ENCODE measurements at regions not wholly inside any gene's neighbourhood (a gene's known extent, or its start where the extent isn't known, plus 50 kb on each side); places are given as distances from the start of the nearest gene placed in this dataset.

DNA sequence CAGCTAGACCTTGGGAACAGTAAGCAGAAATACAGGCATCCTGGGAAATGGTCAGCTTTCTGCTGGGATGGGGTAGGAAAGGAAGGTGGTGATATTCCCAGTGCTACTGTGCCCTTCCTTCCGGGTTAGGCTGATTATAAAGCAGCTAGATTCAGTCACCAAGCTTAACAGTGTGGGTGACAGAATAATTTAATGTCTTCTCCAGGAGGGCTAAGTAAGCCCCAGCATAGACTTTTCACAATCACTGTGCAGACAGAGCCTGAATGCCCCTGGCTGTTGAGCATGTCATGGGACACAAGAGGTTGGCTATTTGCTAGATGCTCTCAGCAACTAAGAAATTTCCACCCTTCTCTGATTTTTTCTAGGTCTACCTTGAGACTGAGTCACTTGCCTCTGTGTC, 513.0 kb downstream of the TOX3 start:
- TF ChIP-seq, protein P1, sequence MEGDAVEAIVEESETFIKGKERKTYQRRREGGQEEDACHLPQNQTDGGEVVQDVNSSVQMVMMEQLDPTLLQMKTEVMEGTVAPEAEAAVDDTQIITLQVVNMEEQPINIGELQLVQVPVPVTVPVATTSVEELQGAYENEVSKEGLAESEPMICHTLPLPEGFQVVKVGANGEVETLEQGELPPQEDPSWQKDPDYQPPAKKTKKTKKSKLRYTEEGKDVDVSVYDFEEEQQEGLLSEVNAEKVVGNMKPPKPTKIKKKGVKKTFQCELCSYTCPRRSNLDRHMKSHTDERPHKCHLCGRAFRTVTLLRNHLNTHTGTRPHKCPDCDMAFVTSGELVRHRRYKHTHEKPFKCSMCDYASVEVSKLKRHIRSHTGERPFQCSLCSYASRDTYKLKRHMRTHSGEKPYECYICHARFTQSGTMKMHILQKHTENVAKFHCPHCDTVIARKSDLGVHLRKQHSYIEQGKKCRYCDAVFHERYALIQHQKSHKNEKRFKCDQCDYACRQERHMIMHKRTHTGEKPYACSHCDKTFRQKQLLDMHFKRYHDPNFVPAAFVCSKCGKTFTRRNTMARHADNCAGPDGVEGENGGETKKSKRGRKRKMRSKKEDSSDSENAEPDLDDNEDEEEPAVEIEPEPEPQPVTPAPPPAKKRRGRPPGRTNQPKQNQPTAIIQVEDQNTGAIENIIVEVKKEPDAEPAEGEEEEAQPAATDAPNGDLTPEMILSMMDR (IDR thresholded peaks at IDR 0.05): no peak
- TF ChIP-seq POLR2A (IDR thresholded peaks at IDR 0.05): no peak
